Common myeloid progenitor, CD34-positive (primary cell): ENCODE measurements at regions not wholly inside any gene's neighbourhood (a gene's known extent, or its start where the extent isn't known, plus 50 kb on each side); places are given as distances from the start of the nearest gene placed in this dataset.

Experiments used
- CTCF ChIA-PET: fragments of 350-600 bp; sonication (Branson Sonifier 250); formaldehyde crosslinking; loops from one replicate; lab custom pipeline; 2021; ENCODE audit warnings: antibody characterized with exemption; lab: Charles Lee
- POLR2A ChIA-PET: fragments of 350-600 bp; sonication (Branson Sonifier 250); formaldehyde crosslinking; loops from one replicate; lab custom pipeline; 2021; ENCODE audit warnings: antibody characterized with exemption; lab: Charles Lee
- DNase-seq, 3 donors: peaks; one replicate each; pipeline versions ENCODE4 v3.0.0 to v3.0.0-alpha.2; 2013
- H3K27ac ChIP-seq, 2 experiments: 1 replicate in 1 of 2; 2 replicates in 1 of 2; pipeline ENCODE4 v1.7.0; 2013; ENCODE audit warnings: inconsistent platforms in 2 of 2, low read length in 2 of 2, mild to moderate bottlenecking in 2 of 2, low read depth in 1 of 2, moderate library complexity in 1 of 2; ENCODE audit not compliant: severe bottlenecking in 2 of 2, insufficient read depth in 1 of 2, poor library complexity in 1 of 2
- H3K27me3 ChIP-seq, 5 experiments: replicated peaks in 2 of 5; 1 replicate in 3 of 5; 2 replicates in 2 of 5; pipeline versions ENCODE4 v1.6.1 to v1.7.0; 2013; ENCODE audit warnings: low read length in 4 of 5, mild to moderate bottlenecking in 2 of 5, moderate library complexity in 2 of 5, inconsistent platforms in 1 of 5; ENCODE audit not compliant: insufficient read depth in 5 of 5, control insufficient read depth in 4 of 5
- H3K36me3 ChIP-seq, 4 experiments: 1 replicate in 2 of 4; 2 replicates in 2 of 4; pipeline versions ENCODE4 v1.6.1 to v1.7.0; 2013; ENCODE audit warnings: low read length in 3 of 4, control low read depth in 1 of 4, mild to moderate bottlenecking in 1 of 4; ENCODE audit not compliant: control insufficient read depth in 4 of 4, insufficient read depth in 4 of 4
- H3K4me1 ChIP-seq, 4 experiments: 1 replicate in 3 of 4; 2 replicates in 1 of 4; pipeline versions ENCODE4 v1.6.1 to v1.7.1; 2013; ENCODE audit warnings: low read length in 3 of 4, mild to moderate bottlenecking in 3 of 4, control low read depth in 1 of 4, inconsistent platforms in 1 of 4, moderate library complexity in 1 of 4; ENCODE audit not compliant: control insufficient read depth in 4 of 4, insufficient read depth in 4 of 4; ENCODE audit errors: control extremely low read depth in 1 of 4
- H3K4me3 ChIP-seq, 7 experiments: 1 replicate in 4 of 7; 2 replicates in 3 of 7; pipeline versions ENCODE4 v1.5.1 to v1.7.0; 2013; ENCODE audit warnings: mild to moderate bottlenecking in 7 of 7, low read length in 6 of 7, moderate library complexity in 6 of 7, inconsistent platforms in 2 of 7, low read depth in 2 of 7, control low read depth in 1 of 7; ENCODE audit not compliant: insufficient read depth in 4 of 7, control insufficient read depth in 1 of 7; ENCODE audit errors: extremely low read depth in 1 of 7
- H3K9me3 ChIP-seq, 5 experiments: 1 replicate in 4 of 5; 2 replicates in 1 of 5; pipeline versions ENCODE4 v1.6.1 to v1.7.1; 2013; ENCODE audit warnings: low read length in 4 of 5, mild to moderate bottlenecking in 2 of 5, inconsistent platforms in 1 of 5, low read depth in 1 of 5, moderate library complexity in 1 of 5; ENCODE audit not compliant: control insufficient read depth in 4 of 5, insufficient read depth in 2 of 5; ENCODE audit errors: control extremely low read depth in 1 of 5
- WGBS: methylation state at CpG from one replicate; pipeline ENCODE4 v1.1.5; 2013; ENCODE audit not compliant: insufficient coverage; 5-methylcytosine and 5-hydroxymethylcytosine counted together

GRCh38 chr6:112481211-112481610, 134.1 kb downstream of the RFPL4B start:
- ChIA-PET CTCF (no interaction called here), POLR2A (no interaction called here)
- 100% methylated on average over 1 of the region's 2 CpGs for WGBS
- no peak for DNase-seq
- Histone ChIP-seq H3K4me1 (no peaks in the 10 kb centered on the region), H3K9me3 (no peaks in the 10 kb centered on the region), H3K36me3 (no peaks in the 10 kb centered on the region), H3K4me3 (no peak overlapping the region), H3K27ac (no peak overlapping the region), H3K27me3 (peaks cover 0 to 2% (median 0%) of the 10 kb centered on the region in 5 experiments)

- 100% methylated on average over 2 of the region's 2 CpGs for WGBS
- DNase-seq = no peak
- CTCF ChIA-PET = no interaction called here
- Histone ChIP-seq H3K27ac (no peak overlapping the region), H3K9me3 (no peaks in the 10 kb centered on the region), H3K4me1 (no peaks in the 10 kb centered on the region), H3K27me3 (no peaks in the 10 kb centered on the region), H3K36me3 (no peaks in the 10 kb centered on the region), H3K4me3 (no peak overlapping the region)
- POLR2A ChIA-PET = no interaction called here
These were observed 135.2 kb downstream of the RFPL4B start for GRCh38 chr6:112482373-112482772.

DNA sequence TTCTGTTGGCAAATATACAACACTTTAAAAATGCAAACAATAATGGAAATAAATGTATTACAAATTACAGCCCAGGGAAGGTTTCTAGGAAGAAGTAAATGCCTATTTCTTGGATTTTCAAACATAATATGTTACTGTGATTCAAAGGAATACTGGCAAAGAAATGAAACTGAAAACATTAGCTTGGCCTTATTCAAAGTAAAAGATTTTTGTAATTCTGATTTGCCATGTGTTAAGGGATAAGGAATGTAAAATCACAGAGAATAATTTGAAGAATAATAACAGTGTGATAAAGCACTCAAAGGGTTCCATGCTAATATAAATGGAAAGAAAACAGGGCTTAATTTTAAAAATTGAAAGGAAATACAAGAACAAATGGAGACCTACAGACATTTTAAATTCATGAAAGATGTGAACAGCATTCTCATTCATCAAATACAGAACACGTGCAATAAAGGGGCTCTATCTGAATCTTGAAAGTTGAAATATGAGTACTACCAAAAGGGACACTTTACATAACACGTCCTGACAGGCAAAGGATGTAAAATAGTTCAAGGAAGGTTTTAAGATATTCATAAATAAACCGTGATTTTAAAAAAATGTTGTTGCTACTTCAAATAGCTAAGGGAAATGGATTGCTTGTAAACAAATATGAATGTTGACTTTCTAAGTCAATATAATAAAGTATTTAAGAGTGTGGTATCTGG, 138.1 kb downstream of the RFPL4B start:
- no peaks in the 10 kb centered on the region for H3K36me3 ChIP-seq
- no peak overlapping the region for H3K4me3 ChIP-seq
- peaks cover 0 to 1% (median 0%) of the 10 kb centered on the region in 5 experiments for H3K9me3 ChIP-seq
- ChIA-PET CTCF (no interaction called here), POLR2A (no interaction called here)
- H3K4me1 ChIP-seq = peaks cover 0 to 7% (median 1%) of the 10 kb centered on the region in 4 experiments
- no peaks in the 10 kb centered on the region for H3K27me3 ChIP-seq
- WGBS = 100% methylated on average over 1 of the region's 3 CpGs
- no peak overlapping the region for H3K27ac ChIP-seq
- no peak for DNase-seq

DNA sequence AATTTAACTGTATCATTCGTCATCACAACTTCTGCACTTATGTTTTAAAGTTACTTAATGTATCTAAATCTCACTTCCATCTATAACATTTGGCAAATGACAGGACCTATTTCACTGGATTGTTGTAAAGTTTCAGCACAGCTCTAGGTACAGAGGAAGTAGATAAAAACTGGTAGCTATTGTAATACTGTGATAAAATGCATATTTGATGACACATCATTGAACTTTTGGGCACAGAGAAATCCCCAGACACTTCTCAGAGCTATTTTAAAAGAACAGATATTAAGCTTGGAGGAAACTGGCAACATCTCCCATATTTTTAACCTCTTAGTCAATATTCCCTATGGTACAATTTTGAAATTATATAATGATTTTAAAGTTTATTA, 138.7 kb downstream of the RFPL4B start:
- Histone ChIP-seq H3K9me3 (peaks cover 0 to 1% (median 0%) of the 10 kb centered on the region in 5 experiments), H3K27me3 (no peaks in the 10 kb centered on the region), H3K27ac (no peak overlapping the region), H3K4me1 (peaks cover 0 to 7% (median 1%) of the 10 kb centered on the region in 4 experiments), H3K4me3 (no peak overlapping the region), H3K36me3 (no peaks in the 10 kb centered on the region)
- WGBS = no CpG with 5 or more reads among the region's 1 CpG
- no peak for DNase-seq
- CTCF ChIA-PET = interaction anchor here (1.4 kb wide), 1 partner anchor 10 kb away, joined by 3 read pairs; no protein-coding TSS in a partner anchor
- POLR2A ChIA-PET = no interaction called here

DNA sequence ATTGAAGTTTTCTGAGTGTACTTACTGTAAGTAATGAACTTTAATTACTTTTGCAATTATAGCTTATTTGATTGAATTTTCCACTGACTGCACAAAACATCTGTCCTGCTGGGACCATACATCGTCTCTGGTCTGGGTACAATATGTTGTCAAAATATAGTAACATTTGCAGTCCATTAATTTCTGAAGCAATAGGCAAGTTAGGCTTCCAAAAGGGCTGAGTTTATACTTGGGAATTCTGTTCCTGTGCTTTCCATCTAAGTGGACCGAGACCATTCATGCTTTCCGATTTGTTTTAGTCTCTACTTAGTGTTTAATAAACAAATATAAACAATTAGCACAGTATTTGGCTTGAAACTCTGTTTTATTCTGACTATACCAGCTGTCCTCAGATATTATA, 139.3 kb downstream of the RFPL4B start:
- ChIA-PET CTCF (interaction anchor here (1.4 kb wide), 1 partner anchor 9 kb away, joined by 3 read pairs; no protein-coding TSS in a partner anchor), POLR2A (no interaction called here)
- no peaks in the 10 kb centered on the region for H3K36me3 ChIP-seq
- H3K27ac ChIP-seq = no peak overlapping the region
- no peak for DNase-seq
- peaks cover 0 to 7% (median 1%) of the 10 kb centered on the region in 4 experiments for H3K4me1 ChIP-seq
- H3K9me3 ChIP-seq = peaks cover 0 to 1% (median 0%) of the 10 kb centered on the region in 5 experiments
- H3K27me3 ChIP-seq = no peaks in the 10 kb centered on the region
- 100% methylated on average over 1 of the region's 3 CpGs for WGBS
- no peak overlapping the region for H3K4me3 ChIP-seq

DNA sequence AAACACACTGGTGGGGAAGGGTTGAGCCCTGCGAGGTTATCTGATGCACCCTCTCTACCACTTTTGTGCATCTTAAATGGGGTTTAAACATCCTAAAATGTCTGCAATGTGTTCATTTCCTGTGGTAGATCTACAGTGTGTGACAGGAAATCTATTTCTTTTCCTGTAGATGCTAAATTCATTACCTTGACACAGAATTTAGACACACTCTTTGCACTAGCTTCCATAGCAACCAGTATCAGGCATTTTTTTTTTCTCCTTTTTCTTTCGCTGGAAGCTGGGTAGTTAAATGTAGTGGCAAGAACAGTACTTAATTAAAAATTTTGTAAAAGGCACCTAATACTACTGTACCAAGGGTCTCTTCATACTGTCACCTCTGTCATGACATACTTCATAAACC, 141.1 kb downstream of the RFPL4B start:
- POLR2A ChIA-PET = no interaction called here

GRCh38 chr6:112501705-112502104, 154.6 kb downstream of the RFPL4B start:
- no peak for DNase-seq
- Histone ChIP-seq H3K27me3 (no peaks in the 10 kb centered on the region), H3K27ac (no peak overlapping the region), H3K4me3 (no peak overlapping the region), H3K36me3 (no peaks in the 10 kb centered on the region), H3K9me3 (no peaks in the 10 kb centered on the region), H3K4me1 (no peaks in the 10 kb centered on the region)
- POLR2A ChIA-PET = no interaction called here
- CTCF ChIA-PET = interaction anchor here (0.9 kb wide), 1 partner anchor 1406 kb away, joined by 4 read pairs; no protein-coding TSS in a partner anchor
- 75% methylated on average over 1 of the region's 5 CpGs for WGBS

More for the DNA sequence above, 141.1 kb downstream of the RFPL4B start:
- Histone ChIP-seq H3K4me1 (peaks cover 0 to 7% (median 1%) of the 10 kb centered on the region in 4 experiments), H3K4me3 (no peak overlapping the region), H3K27ac (no peak overlapping the region), H3K27me3 (no peaks in the 10 kb centered on the region), H3K9me3 (peaks cover 0 to 1% (median 0%) of the 10 kb centered on the region in 5 experiments), H3K36me3 (no peaks in the 10 kb centered on the region)
- no peak for DNase-seq
- CTCF ChIA-PET = no interaction called here
- WGBS = no CpG with 5 or more reads among the region's 2 CpGs
